ENCODE measurements at regions not wholly inside any gene's neighbourhood (a gene's known extent, or its start where the extent isn't known, plus 50 kb on each side); places are given as distances from the start of the nearest gene placed in this dataset.
"Not testable (repeated sequence)": the region's sequence is repeated elsewhere in the genome, so short reads cannot be mapped to it uniquely, and the experiment has no call there.

GRCh38 chr1:10914056-10914455 lies 98.4 kb upstream of the TARDBP start:
- no peak for DNase-seq

GRCh38 chr1:10915594-10915993 lies 96.9 kb upstream of the TARDBP start:
- DNase-seq = no peak

GRCh38 chr1:10916311-10916710 lies 96.1 kb upstream of the TARDBP start:
- DNase-seq = no peak

- DNase-seq = no peak
Measured at GRCh38 chr1:10916991-10917390, 95.5 kb upstream of the TARDBP start.

- no peak for DNase-seq
Measured at GRCh38 chr1:10917513-10918454, 94.7 kb upstream of the TARDBP start.

GRCh38 chr1:10918531-10918930 lies 93.9 kb upstream of the TARDBP start:
- DNase-seq = no peak

- DNase-seq = no peak
Measured at GRCh38 chr1:10920063-10920626, 92.3 kb upstream of the TARDBP start.

- not testable (repeated sequence) for DNase-seq
Measured at GRCh38 chr1:10922315-10923060, 90.0 kb upstream of the TARDBP start.

- DNase-seq = no peak
Measured at GRCh38 chr1:10924030-10924429, 88.4 kb upstream of the TARDBP start.

GRCh38 chr1:10928654-10929053 lies 83.8 kb upstream of the TARDBP start:
- no peak for DNase-seq

- DNase-seq = no peak
Measured at GRCh38 chr1:10932088-10932487, 80.4 kb upstream of the TARDBP start.

GRCh38 chr1:10934150-10934818 lies 78.2 kb upstream of the TARDBP start:
- DNase-seq = no peak

- no peak for DNase-seq
Measured at GRCh38 chr1:10935246-10935645, 77.2 kb upstream of the TARDBP start.

- no peak for DNase-seq
Measured at GRCh38 chr1:10935724-10936123, 76.7 kb upstream of the TARDBP start.

- no peak for DNase-seq
Measured at GRCh38 chr1:10936998-10937901, 75.2 kb upstream of the TARDBP start.

GRCh38 chr1:10938741-10939417 lies 73.6 kb upstream of the TARDBP start:
- no peak for DNase-seq

- DNase-seq = no peak
Measured at GRCh38 chr1:10939654-10940450, 72.6 kb upstream of the TARDBP start.

- DNase-seq = no peak
Measured at GRCh38 chr1:10940451-10940804, 72.0 kb upstream of the TARDBP start.

GRCh38 chr1:10940838-10941237 lies 71.6 kb upstream of the TARDBP start:
- DNase-seq = no peak

- DNase-seq = peak; percentile 38
Measured at GRCh38 chr1:10941891-10942541, 70.4 kb upstream of the TARDBP start.
